HEK293 (cell line): ENCODE measurements at regions not wholly inside any gene's neighbourhood (a gene's known extent, or its start where the extent isn't known, plus 50 kb on each side); places are given as distances from the start of the nearest gene placed in this dataset.

ENCODE experiments used
- CTCF ChIA-PET: fragments of 350-600 bp; formaldehyde crosslinking; extraction: SDS; loops from one replicate; lab custom pipeline; 2021; ENCODE audit warnings: antibody characterized with exemption; lab: Yijun Ruan, JAX
- POLR2A ChIA-PET: fragments of 300-600 bp; formaldehyde crosslinking; extraction: SDS; loops from one replicate; lab custom pipeline; 2020; ENCODE audit warnings: antibody characterized with exemption, inconsistent platforms; lab: Yijun Ruan, JAX
- H3K27ac ChIP-seq: fragments of 200-500 bp; sonication (Bioruptor generic); 2 replicates; pipeline ENCODE4 v1.5.1; 2014; ENCODE audit warnings: low read depth, low read length, control low read depth, inconsistent platforms; ENCODE audit errors: extremely low read depth
- H3K36me3 ChIP-seq, 2 experiments: fragments of 200-500 bp in 1 of 2; sonication (Bioruptor generic) in 1 of 2; 1 replicate in 1 of 2; 2 replicates in 1 of 2; pipeline ENCODE4 v1.5.1; 2014 to 2017; ENCODE audit warnings: inconsistent platforms in 2 of 2, low read length in 2 of 2; ENCODE audit not compliant: control insufficient read depth in 2 of 2, insufficient read depth in 1 of 2
- H3K4me1 ChIP-seq: fragments of 200-500 bp; sonication (Bioruptor generic); 2 replicates; pipeline ENCODE4 v1.5.1; 2014; ENCODE audit warnings: mild to moderate bottlenecking, low read length, inconsistent platforms; ENCODE audit not compliant: control insufficient read depth, insufficient read depth
- H3K4me3 ChIP-seq: 2 replicates; pipeline ENCODE4 v1.5.1; 2011; ENCODE audit warnings: low read depth, mild to moderate bottlenecking, control low read depth, low read length, moderate library complexity
- H3K9me3 ChIP-seq: fragments of 200-500 bp; sonication (Bioruptor generic); 2 replicates; pipeline ENCODE4 v1.5.1; 2014; ENCODE audit warnings: low read depth, low read length, inconsistent platforms; ENCODE audit not compliant: control insufficient read depth, insufficient read depth
- KLF7 ChIP-seq: fragments of 450-650 bp; formaldehyde crosslinking; IDR thresholded peaks from 2 replicates; pipeline ENCODE4 v1.5.1; 2016; ENCODE audit warnings: missing biosample characterization, missing genetic modification characterization, borderline replicate concordance
- SP3 ChIP-seq: fragments of 450-650 bp; formaldehyde crosslinking; IDR thresholded peaks from 2 replicates; pipeline ENCODE4 v1.5.1; 2016; ENCODE audit warnings: missing biosample characterization, missing genetic modification characterization
- ZBTB1 ChIP-seq: fragments of 450-650 bp; formaldehyde crosslinking; IDR thresholded peaks from 2 replicates; pipeline ENCODE4 v1.5.1; 2016; ENCODE audit warnings: missing biosample characterization, missing genetic modification characterization
- ZFP3 ChIP-seq: fragments of 450-650 bp; formaldehyde crosslinking; IDR thresholded peaks from 2 replicates; pipeline ENCODE4 v1.5.1; 2016; ENCODE audit warnings: low read depth, missing biosample characterization, missing genetic modification characterization
- ZFP69B ChIP-seq: fragments of 450-650 bp; formaldehyde crosslinking; IDR thresholded peaks from 2 replicates; pipeline ENCODE4 v1.5.1; 2016; ENCODE audit warnings: missing biosample characterization, missing genetic modification characterization
- ZNF10 ChIP-seq: fragments of 450-650 bp; formaldehyde crosslinking; IDR thresholded peaks from 2 replicates; pipeline ENCODE4 v1.5.1; 2017; ENCODE audit warnings: missing biosample characterization, missing genetic modification characterization
- ZNF157 ChIP-seq: fragments of 450-650 bp; formaldehyde crosslinking; IDR thresholded peaks from 2 replicates; pipeline ENCODE4 v1.5.1; 2016; ENCODE audit warnings: missing biosample characterization, missing genetic modification characterization
- ZNF19 ChIP-seq: fragments of 450-650 bp; formaldehyde crosslinking; IDR thresholded peaks from 2 replicates; pipeline ENCODE4; 2016; ENCODE audit warnings: missing biosample characterization, missing genetic modification characterization, low read depth
- ZNF202 ChIP-seq: fragments of 450-650 bp; formaldehyde crosslinking; IDR thresholded peaks from 2 replicates; pipeline ENCODE4 v1.5.1; 2016; ENCODE audit warnings: missing biosample characterization, missing genetic modification characterization, borderline replicate concordance
- ZNF211 ChIP-seq: fragments of 450-650 bp; formaldehyde crosslinking; IDR thresholded peaks from 2 replicates; pipeline ENCODE4 v1.5.1; 2016; ENCODE audit warnings: low read depth, missing biosample characterization, missing genetic modification characterization
- ZNF223 ChIP-seq: fragments of 450-650 bp; formaldehyde crosslinking; IDR thresholded peaks from 2 replicates; pipeline ENCODE4 v1.5.1; 2016; ENCODE audit warnings: missing biosample characterization, missing genetic modification characterization
- ZNF24 ChIP-seq: fragments of 450-650 bp; formaldehyde crosslinking; IDR thresholded peaks from 2 replicates; pipeline ENCODE4 v1.5.1; 2016; ENCODE audit warnings: missing biosample characterization, missing genetic modification characterization
- ZNF311 ChIP-seq: fragments of 450-650 bp; formaldehyde crosslinking; IDR thresholded peaks from 2 replicates; pipeline ENCODE4 v1.5.1; 2017; ENCODE audit warnings: missing biosample characterization, missing genetic modification characterization, borderline replicate concordance
- ZNF335 ChIP-seq: fragments of 450-650 bp; formaldehyde crosslinking; conservative IDR thresholded peaks from 2 replicates; pipeline ENCODE4 v1.5.1; 2016; ENCODE audit warnings: missing biosample characterization, missing genetic modification characterization
- ZNF391 ChIP-seq: fragments of 450-650 bp; formaldehyde crosslinking; IDR thresholded peaks from 2 replicates; pipeline ENCODE4 v1.5.1; 2016; ENCODE audit warnings: low read depth, missing biosample characterization, missing genetic modification characterization, borderline replicate concordance
- ZNF416 ChIP-seq: fragments of 450-650 bp; formaldehyde crosslinking; IDR thresholded peaks from 2 replicates; pipeline ENCODE4 v1.5.1; 2016; ENCODE audit warnings: missing biosample characterization, missing genetic modification characterization
- ZNF560 ChIP-seq: fragments of 450-650 bp; formaldehyde crosslinking; IDR thresholded peaks from 2 replicates; pipeline ENCODE4 v1.5.1; 2017; ENCODE audit warnings: missing biosample characterization, missing genetic modification characterization, borderline replicate concordance
- ZNF596 ChIP-seq: fragments of 450-650 bp; IDR thresholded peaks from 2 replicates; pipeline ENCODE4 v1.5.0; 2018; ENCODE audit warnings: missing biosample characterization, mild to moderate bottlenecking, missing genetic modification characterization, moderate library complexity
- ZNF610 ChIP-seq: fragments of 450-650 bp; formaldehyde crosslinking; IDR thresholded peaks from 2 replicates; pipeline ENCODE4 v1.5.1; 2016; ENCODE audit warnings: missing biosample characterization, missing genetic modification characterization, borderline replicate concordance
- ZNF654 ChIP-seq: fragments of 450-650 bp; formaldehyde crosslinking; IDR thresholded peaks from 2 replicates; pipeline ENCODE4 v1.5.1; 2016; ENCODE audit warnings: low read depth, missing biosample characterization, missing genetic modification characterization
- ZNF830 ChIP-seq: fragments of 450-650 bp; IDR thresholded peaks from 2 replicates; pipeline ENCODE4 v1.5.0; 2018; ENCODE audit warnings: missing biosample characterization, missing genetic modification characterization, low read depth, mild to moderate bottlenecking, moderate library complexity
- ZNF843 ChIP-seq: fragments of 450-650 bp; formaldehyde crosslinking; IDR thresholded peaks from 2 replicates; pipeline ENCODE4 v1.5.1; 2016; ENCODE audit warnings: missing biosample characterization, missing genetic modification characterization
- ZSCAN23 ChIP-seq: fragments of 450-650 bp; formaldehyde crosslinking; IDR thresholded peaks from 2 replicates; pipeline ENCODE4 v1.5.1; 2016; ENCODE audit warnings: missing biosample characterization, missing genetic modification characterization
- ZXDB ChIP-seq: fragments of 450-650 bp; formaldehyde crosslinking; IDR thresholded peaks from 2 replicates; pipeline ENCODE4 v1.5.1; 2016; ENCODE audit warnings: missing biosample characterization, missing genetic modification characterization
- TF ChIP-seq, protein P1 (sequence below): fragments of 450-650 bp; formaldehyde crosslinking; IDR thresholded peaks from 2 replicates; pipeline ENCODE4 v1.5.1; 2016; ENCODE audit warnings: missing biosample characterization, missing genetic modification characterization, low read depth
- TF ChIP-seq, protein P2 (sequence below): fragments of 450-650 bp; formaldehyde crosslinking; IDR thresholded peaks from 2 replicates; pipeline ENCODE4 v1.5.1; 2016; ENCODE audit warnings: missing biosample characterization, missing genetic modification characterization

DNA sequence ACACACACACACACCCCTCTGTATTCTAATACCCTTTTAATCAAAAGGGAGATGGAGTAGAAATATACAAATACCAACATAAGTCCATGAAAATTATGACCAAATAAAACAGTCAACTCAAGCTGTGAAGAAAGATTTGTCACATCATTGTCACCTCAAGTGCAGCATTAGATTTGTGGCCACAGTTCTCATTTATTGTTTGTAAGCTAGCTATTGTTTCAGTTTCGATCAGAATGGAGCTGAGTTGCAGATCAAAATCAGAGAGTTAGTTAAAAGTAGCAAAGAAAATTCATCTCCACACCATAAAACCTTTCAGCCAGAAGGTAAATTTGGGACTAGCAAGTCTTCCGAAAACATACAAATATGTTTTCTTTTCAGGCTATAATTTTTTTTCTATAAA, 267.7 kb upstream of the LMCD1 start:
- Histone ChIP-seq H3K27ac (no peak overlapping the region), H3K4me3 (no peak overlapping the region), H3K36me3 (no peaks in the 10 kb centered on the region), H3K9me3 (no peaks in the 10 kb centered on the region), H3K4me1 (no peaks in the 10 kb centered on the region)
- TF ChIP-seq ZNF416 (tag by site-specific recombination), result no peak
- no peak for TF ChIP-seq ZFP3 (tag by site-specific recombination)
- CTCF ChIA-PET, result no interaction called here
- POLR2A ChIA-PET, result no interaction called here

DNA sequence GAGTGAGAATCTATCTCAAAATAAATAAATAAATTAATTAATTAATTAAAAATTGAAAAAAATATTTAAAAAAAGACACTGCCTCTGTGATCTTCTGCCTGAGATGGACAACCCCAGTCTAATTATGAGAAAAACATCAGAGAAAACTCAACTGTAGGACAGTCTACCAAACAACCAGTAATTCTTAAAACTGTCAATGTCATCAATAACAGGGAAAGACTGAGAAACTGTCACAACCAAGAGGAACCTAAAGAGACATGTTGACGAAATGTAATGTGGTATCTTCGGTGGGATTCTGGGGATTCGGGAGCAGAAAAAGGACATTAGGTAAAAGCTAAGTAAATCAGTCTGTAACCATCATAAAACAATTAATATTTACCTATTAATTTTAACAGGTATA, 265.4 kb upstream of the LMCD1 start:
- Histone ChIP-seq H3K36me3 (no peaks in the 10 kb centered on the region), H3K27ac (no peak overlapping the region), H3K9me3 (no peaks in the 10 kb centered on the region), H3K4me3 (no peak overlapping the region), H3K4me1 (no peaks in the 10 kb centered on the region)
- ChIA-PET CTCF (no interaction called here), POLR2A (no interaction called here)
- no peak for TF ChIP-seq SP3
- TF ChIP-seq ZNF10 (tag by site-specific recombination), result no peak
- no peak for TF ChIP-seq ZBTB1 (tag by site-specific recombination)
- no peak for TF ChIP-seq ZNF654
- TF ChIP-seq ZNF335 (tag by site-specific recombination), result no peak
- TF ChIP-seq ZNF830 (tag by site-specific recombination), result no peak
- TF ChIP-seq ZNF843 (tag by site-specific recombination), result no peak
- TF ChIP-seq ZFP3 (tag by site-specific recombination), result no peak
- no peak for TF ChIP-seq ZNF211 (tag by site-specific recombination)
- no peak for TF ChIP-seq ZNF391 (tag by site-specific recombination)
- TF ChIP-seq ZNF157 (tag by site-specific recombination), result no peak

DNA sequence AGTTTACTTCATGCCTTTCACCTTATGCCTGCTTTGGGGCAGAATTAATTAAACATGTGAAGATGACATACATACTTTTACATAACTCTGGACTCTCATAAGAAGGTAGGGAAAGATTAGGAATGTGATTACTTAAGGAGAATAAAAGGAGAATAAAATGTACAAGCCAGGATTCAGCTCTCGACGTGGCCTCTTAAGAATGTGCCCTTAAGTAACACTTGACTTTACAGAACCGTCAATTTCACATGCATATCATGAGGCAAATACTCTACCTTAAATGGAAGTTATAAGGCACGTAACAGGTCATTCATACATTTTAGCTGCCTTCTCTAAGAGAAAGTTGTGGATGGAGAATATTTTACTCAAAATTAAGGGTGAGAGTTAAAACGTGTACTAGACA, 263.7 kb upstream of the LMCD1 start:
- Histone ChIP-seq H3K4me3 (no peak overlapping the region), H3K4me1 (no peaks in the 10 kb centered on the region), H3K27ac (no peak overlapping the region)
- POLR2A ChIA-PET, result no interaction called here
- TF ChIP-seq ZNF560 (no peak), ZXDB (tag by site-specific recombination) (no peak), ZNF24 (tag by site-specific recombination) (no peak), ZNF596 (no peak), ZNF19 (tag by site-specific recombination) (no peak), ZNF610 (tag by site-specific recombination) (no peak), ZNF202 (tag by site-specific recombination) (no peak), ZFP69B (tag by site-specific recombination) (no peak), ZNF311 (tag by site-specific recombination) (no peak), KLF7 (tag by site-specific recombination) (no peak), ZNF223 (tag by site-specific recombination) (no peak), ZSCAN23 (no peak)
- TF ChIP-seq, protein P1, sequence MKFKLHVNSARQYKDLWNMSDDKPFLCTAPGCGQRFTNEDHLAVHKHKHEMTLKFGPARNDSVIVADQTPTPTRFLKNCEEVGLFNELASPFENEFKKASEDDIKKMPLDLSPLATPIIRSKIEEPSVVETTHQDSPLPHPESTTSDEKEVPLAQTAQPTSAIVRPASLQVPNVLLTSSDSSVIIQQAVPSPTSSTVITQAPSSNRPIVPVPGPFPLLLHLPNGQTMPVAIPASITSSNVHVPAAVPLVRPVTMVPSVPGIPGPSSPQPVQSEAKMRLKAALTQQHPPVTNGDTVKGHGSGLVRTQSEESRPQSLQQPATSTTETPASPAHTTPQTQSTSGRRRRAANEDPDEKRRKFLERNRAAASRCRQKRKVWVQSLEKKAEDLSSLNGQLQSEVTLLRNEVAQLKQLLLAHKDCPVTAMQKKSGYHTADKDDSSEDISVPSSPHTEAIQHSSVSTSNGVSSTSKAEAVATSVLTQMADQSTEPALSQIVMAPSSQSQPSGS (tag by site-specific recombination), result no peak
- TF ChIP-seq, protein P2, sequence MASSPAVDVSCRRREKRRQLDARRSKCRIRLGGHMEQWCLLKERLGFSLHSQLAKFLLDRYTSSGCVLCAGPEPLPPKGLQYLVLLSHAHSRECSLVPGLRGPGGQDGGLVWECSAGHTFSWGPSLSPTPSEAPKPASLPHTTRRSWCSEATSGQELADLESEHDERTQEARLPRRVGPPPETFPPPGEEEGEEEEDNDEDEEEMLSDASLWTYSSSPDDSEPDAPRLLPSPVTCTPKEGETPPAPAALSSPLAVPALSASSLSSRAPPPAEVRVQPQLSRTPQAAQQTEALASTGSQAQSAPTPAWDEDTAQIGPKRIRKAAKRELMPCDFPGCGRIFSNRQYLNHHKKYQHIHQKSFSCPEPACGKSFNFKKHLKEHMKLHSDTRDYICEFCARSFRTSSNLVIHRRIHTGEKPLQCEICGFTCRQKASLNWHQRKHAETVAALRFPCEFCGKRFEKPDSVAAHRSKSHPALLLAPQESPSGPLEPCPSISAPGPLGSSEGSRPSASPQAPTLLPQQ (tag by site-specific recombination), result no peak
- TF ChIP-seq, all 188 proteins: peak for 0
- no peaks in the 10 kb centered on the region for H3K9me3 ChIP-seq
- CTCF ChIA-PET, result interaction anchor here (0.7 to 3.4 kb wide), 4 partner anchors 9 to 238 kb away, joined by 3 to 31 read pairs (median 3); no protein-coding TSS in a partner anchor
- H3K36me3 ChIP-seq, result no peaks in the 10 kb centered on the region
